C4-2B (cell line): ENCODE measurements at regions not wholly inside any gene's neighbourhood (a gene's known extent, or its start where the extent isn't known, plus 50 kb on each side); places are given as distances from the start of the nearest gene placed in this dataset.

ENCODE experiments used
- H3K27ac ChIP-seq: fragments of 450-650 bp; 2 replicates; pipeline ENCODE4 v1.5.1; 2017
- ZFX ChIP-seq: fragments of 450-650 bp; IDR thresholded peaks from 2 replicates; pipeline ENCODE4 v1.6.1; 2017
- TF ChIP-seq, protein P1 (sequence below): fragments of 450-650 bp; conservative IDR thresholded peaks from 2 replicates; pipeline ENCODE4 v1.5.1; 2017; ENCODE audit warnings: mild to moderate bottlenecking

DNA sequence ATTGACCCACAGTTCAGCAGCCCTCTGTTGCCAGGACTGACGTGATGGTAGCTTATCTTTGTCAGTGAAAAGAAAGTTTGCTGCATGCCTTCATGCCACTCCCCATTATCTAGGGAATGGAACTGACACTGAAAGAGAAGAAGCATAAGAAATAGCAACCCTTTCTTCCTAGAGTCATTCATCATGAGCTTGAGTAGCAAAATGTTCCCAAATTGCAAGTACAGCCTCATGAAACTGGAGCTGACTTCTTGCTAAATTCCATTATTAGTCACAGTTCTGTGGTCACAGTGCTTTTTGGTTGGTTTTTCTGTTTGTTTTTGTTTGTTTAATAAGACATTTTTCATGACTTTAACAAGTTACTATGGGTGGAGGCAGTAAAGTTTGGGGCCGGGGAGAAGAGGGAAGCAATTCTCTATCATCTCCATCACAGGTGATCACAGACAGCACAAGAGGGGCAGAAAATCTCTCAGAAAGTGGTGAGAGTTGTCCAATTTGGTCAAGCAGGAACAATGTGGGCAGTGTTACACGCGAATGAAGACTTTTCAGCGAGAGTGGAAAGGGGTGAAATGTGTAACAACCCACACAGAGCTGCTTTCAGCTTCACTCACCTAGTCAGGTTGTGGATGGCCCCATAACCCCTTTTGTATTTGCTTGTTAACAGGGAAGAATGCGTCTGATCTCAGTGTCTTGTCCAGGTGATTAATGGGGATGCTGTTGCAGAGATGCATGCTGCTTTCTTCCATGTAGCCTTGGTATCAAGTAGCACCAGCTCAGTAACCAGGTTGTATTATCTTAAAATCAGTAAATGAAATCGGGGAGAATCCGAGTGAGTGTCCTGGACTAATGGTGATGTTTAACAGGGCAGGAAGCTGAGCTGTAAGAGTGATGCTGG, 440.4 kb downstream of the DMRT2 start:
- no peak overlapping the region for H3K27ac ChIP-seq
- TF ChIP-seq ZFX = no peak
- TF ChIP-seq, protein P1, sequence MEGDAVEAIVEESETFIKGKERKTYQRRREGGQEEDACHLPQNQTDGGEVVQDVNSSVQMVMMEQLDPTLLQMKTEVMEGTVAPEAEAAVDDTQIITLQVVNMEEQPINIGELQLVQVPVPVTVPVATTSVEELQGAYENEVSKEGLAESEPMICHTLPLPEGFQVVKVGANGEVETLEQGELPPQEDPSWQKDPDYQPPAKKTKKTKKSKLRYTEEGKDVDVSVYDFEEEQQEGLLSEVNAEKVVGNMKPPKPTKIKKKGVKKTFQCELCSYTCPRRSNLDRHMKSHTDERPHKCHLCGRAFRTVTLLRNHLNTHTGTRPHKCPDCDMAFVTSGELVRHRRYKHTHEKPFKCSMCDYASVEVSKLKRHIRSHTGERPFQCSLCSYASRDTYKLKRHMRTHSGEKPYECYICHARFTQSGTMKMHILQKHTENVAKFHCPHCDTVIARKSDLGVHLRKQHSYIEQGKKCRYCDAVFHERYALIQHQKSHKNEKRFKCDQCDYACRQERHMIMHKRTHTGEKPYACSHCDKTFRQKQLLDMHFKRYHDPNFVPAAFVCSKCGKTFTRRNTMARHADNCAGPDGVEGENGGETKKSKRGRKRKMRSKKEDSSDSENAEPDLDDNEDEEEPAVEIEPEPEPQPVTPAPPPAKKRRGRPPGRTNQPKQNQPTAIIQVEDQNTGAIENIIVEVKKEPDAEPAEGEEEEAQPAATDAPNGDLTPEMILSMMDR = no peak

DNA sequence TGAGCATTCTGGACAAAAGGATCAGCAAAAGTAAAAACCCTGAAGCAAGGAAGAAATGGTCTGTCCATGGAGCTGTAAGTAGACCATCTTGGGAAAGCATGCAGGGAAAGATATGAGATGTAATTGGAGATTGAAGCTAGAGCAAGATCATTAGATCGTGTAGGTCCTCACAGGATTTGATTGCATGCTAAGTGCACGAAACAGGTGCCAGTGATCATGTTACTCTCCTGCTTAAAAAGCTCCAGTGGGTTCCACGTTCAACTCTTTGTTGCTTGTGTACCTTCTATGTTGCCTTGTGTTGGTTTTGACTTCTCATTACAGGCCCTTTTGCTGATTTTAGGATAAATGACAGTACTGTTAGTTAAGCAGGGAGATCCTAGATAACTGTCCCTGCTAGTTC, 442.0 kb downstream of the DMRT2 start:
- TF ChIP-seq, protein P1 = no peak
- TF ChIP-seq ZFX = no peak
- no peak overlapping the region for H3K27ac ChIP-seq

DNA sequence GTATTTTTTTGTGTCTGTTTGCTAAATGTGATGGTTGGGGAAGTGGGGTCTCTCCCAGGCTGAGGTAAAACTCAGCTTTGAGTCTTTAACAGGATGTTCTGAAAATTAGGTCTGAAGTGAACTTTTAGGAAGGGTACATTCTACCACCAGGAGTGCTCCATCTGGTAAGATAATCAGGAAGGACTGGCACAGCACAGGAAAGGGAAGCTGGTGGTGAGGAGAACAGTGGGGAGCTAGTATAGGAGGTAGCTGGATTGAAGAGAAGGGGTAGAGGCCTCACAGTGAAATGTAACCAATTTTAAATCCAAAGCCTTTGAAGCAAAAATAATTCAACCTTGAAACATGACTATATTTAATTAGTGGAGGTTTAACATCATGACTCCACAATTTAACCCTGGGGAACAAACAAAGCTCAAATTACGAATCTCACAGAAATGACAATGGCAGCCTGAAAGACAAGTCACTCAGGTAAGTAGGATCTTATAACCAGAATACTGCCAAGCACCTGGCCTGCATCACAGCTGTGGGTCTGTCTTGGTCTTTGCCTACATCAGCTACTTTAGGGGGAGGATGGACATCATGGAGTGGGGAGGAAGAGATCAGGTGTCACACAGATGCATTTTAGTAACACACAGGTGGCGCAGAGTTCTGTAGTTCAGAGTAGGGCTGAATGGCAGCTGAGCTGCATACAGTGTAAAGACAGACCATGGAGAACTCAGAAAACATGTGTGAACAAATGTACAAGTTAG, 445.3 kb downstream of the DMRT2 start:
- H3K27ac ChIP-seq = no peak overlapping the region

DNA sequence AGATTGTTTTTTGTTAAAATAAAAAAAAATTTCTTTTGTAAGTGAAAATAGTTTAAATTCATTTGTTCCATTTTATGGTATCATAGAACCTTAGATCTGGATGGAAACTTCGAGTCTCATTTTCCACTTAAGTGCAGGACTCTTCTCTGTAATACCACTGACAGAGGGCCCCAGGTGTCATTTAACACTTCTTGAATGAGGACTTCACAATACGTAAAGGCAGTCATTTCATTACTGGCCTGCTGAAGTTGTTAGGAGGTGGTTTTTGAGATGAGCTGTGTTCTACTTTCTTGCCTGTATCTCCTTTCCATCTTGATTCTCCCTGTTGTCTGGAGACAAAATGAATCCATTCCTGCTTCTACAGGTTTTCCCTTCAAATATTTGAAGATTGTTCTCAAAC, 455.3 kb downstream of the DMRT2 start:
- TF ChIP-seq, protein P1 = no peak
- TF ChIP-seq ZFX = no peak
- H3K27ac ChIP-seq = no peak overlapping the region

More for the DNA sequence above, 445.3 kb downstream of the DMRT2 start:
- TF ChIP-seq ZFX = no peak
- TF ChIP-seq, protein P1 = no peak

DNA sequence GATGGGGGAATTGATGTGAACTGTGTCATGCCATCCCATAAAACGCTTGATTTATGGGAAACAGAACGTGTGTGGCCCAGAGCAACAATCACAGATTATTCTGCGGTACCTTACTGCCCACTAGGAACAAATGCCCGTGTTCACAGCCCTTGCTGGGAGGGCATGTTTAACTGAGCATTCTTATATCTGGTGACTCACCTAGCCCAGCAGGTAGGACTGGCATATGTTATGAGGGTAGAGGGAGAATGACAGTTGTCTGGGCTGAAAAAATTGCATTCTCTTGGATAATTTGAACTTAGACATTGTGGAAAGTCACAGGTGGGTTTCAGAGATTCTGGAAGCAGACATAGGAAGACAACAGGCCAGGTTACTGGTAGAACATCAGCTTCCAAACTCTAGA, 460.6 kb downstream of the DMRT2 start:
- no peak for TF ChIP-seq ZFX
- TF ChIP-seq, protein P1 = no peak
- no peak overlapping the region for H3K27ac ChIP-seq

DNA sequence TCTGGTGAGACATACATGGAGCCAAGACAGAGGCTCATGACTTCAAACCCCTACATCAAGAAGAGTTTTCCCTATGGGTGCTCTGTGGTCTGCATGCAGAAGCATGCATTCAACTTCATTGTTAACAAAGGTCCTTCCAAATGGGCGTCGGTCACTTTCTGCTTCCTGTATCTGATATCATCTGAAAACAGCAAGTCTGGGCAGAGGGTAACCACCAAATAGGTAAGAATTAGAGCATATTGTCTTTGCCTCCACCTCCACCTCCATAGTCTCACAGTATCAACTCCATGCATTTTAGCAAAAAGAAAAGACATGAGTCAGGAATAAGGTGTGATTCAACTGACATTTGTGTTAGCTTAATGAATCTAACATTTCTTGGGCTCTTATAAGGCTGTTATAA, 462.9 kb downstream of the DMRT2 start:
- TF ChIP-seq ZFX = no peak
- H3K27ac ChIP-seq = no peak overlapping the region

DNA sequence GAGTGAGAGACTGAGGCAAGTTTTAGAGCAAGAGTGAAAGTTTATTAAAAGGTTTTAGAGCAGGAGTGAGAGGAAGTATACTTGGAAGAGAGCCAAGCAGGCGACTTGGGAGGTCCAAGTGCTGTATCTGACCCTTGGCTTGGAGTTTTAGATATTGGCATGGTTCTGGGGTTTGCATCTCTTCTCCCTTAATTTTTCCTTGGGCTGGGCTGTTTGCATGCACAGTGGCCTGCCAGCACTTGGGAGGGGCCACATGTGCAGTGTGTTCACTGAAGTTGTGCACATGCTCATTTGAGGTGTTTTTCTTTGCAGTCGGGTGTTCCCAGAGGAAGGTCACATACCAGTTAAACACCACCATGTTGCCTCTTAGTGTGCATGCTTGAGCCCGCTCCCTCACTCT, 464.1 kb downstream of the DMRT2 start:
- H3K27ac ChIP-seq = no peak overlapping the region
- TF ChIP-seq ZFX = no peak
- TF ChIP-seq, protein P1 = no peak
